ENCODE measurements at regions not wholly inside any gene's neighbourhood (a gene's known extent, or its start where the extent isn't known, plus 50 kb on each side); places are given as distances from the start of the nearest gene placed in this dataset.

DNA sequence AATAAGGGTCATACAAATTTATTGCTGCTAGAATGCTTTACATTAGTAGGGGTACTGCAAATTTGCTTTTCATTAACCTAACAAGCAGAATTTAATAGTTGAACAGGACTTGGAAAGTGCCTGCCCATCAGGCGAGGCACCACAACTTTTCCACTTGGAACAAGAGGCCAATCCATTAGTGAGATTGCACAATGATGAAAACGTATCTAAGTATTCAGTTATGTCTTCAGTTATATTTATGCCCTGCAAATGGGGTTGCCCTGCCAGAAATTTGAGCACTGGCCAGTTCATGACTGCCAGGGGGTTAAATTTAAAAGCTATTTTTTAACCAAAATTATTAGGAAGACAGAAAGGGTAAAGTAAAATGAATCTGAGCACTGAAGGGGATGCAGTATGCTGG, 111.1 kb upstream of the PALS2 start:
- no peak for TF ChIP-seq ZNF274 (IDR thresholded peaks at IDR 0.05; ENCODE audit: low read depth, low read length)

DNA sequence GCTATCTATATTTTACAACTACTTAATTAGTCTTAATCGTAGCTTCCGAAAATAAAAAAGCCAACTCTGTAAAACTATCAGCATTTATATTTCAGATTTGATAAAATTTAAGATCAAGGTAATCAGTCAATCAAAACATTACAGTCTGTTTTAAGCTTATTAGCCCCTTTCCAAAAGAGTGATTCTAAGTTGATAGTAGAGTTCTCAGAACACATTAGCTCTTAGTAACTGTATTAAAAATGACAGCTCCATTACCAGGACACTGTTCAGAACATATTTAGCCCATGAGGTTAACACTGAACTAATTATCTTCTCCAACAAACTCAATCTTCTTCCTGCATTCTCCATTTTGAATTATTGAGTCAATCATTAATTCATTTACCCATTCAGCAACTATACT, 110.3 kb upstream of the PALS2 start:
- TF ChIP-seq ZNF274 (IDR thresholded peaks at IDR 0.05; ENCODE audit: low read depth, low read length) = no peak
- H3K4me3 ChIP-seq (ENCODE audit: low read length) = no peak overlapping the region

More for the DNA sequence above, 111.1 kb upstream of the PALS2 start:
- H3K4me3 ChIP-seq (ENCODE audit: low read length) = no peak overlapping the region

DNA sequence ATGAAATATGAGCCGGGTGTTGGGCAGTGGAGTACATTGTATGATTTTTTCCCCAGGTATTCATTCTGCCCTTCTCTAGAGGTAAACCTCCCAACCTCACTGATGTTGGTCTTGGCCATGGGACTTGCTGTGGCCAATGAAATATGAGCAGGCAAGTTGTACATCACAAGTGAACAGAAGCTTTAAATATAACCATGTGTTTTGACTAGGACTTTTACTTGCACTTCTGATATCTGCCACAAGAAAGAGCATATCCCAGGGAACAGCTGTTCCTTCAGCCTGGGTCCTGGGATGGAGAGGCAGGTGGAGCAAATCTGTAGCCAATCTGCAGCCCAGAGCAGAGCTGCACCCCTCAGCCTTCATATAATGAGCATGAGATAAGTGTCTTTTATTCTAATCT, 109.8 kb upstream of the PALS2 start:
- TF ChIP-seq ZNF274 (IDR thresholded peaks at IDR 0.05; ENCODE audit: low read depth, low read length) = no peak

DNA sequence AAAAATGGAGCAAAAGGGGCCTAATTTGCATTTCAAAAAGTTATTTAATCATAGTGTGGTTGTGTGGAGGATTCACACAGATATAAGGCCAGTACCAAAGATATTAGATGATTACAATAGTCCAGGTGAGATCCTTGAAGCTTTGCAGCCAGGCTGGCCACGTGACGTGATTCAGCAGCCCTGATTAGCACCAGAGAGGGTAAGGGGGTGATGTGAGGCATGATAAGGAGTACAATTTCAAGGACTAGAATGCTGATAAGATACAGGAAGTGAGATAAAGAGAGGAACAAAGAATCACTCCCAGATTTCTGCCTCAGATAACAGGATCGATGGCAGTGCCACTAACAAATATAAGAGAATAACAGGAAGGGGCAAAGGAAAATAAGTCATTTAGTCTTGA, 108.4 kb upstream of the PALS2 start:
- no peak overlapping the region for H3K4me3 ChIP-seq (ENCODE audit: low read length)
- TF ChIP-seq ZNF274 (IDR thresholded peaks at IDR 0.05; ENCODE audit: low read depth, low read length) = no peak

More for the DNA sequence above, 109.8 kb upstream of the PALS2 start:
- H3K4me3 ChIP-seq (ENCODE audit: low read length) = no peak overlapping the region

DNA sequence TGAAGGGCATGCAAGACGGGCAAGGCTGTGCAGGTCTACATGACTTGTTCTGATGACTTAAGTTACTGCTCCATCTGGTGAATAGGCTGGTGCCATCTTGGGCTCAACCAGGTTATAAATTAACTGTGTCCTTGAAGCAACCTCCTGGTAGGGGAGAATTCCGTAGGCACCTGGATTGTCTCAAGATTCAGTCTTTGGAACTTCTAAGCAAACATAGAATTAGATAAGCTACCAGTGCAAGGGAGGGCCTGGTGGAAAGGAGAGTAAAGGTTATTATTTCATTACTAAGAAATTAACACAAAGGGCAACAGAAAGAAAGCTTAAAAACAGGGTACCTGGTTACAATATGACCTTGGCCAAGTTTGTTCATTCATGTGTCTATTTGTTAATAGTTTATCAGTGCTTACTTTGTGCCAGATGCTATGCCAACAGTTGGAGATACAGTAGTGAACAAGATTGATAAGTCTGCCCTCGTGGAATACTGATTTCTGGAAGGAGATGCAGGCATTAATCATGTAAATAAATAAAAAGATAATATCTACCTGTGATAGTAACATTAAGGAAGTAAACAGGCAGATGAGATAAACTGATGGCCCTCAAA, 107.0 kb upstream of the PALS2 start:
- no peak overlapping the region for H3K4me3 ChIP-seq (ENCODE audit: low read length)
- TF ChIP-seq ZNF274 (IDR thresholded peaks at IDR 0.05; ENCODE audit: low read depth, low read length) = no peak

DNA sequence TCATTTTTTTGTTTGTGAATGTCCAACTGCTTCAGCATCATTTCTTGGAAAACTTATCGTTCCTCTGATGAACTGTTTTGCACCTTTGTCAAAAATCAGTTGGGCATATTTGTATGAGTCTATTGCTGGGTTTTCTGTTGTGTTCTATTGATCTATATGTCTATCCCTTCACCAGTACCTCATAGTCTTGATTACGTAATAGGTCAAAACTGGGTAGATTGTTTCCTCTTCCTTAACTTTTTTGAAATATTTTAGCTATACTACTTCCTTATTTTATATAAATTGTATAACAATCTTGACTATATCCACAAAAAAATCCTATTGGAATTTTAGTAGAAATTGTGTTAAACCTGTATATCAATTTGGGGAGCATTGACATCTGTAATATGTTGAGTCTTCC, 104.1 kb upstream of the PALS2 start:
- no peak overlapping the region for H3K4me3 ChIP-seq (ENCODE audit: low read length)
- TF ChIP-seq ZNF274 (IDR thresholded peaks at IDR 0.05; ENCODE audit: low read depth, low read length) = no peak

DNA sequence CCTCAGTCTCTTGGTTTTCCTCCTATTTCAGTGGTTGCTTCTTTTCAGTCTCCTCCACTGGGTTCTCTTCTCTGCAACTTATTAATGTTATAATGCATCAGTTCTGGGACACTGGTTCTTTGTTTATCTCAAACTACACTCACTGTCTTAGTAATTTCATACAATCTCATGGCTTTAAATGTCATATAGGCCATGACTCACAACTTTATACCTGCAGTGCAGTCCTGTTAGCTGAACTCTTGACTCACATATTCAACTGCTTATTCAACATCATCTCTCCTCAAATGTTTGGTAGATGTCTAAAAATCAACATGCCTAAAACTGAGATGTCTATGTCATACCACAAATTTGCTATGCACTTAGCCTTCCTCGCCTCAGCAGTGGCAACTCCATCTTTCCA, 101.2 kb upstream of the PALS2 start:
- H3K4me3 ChIP-seq (ENCODE audit: low read length) = no peak overlapping the region
- no peak for TF ChIP-seq ZNF274 (IDR thresholded peaks at IDR 0.05; ENCODE audit: low read depth, low read length)

DNA sequence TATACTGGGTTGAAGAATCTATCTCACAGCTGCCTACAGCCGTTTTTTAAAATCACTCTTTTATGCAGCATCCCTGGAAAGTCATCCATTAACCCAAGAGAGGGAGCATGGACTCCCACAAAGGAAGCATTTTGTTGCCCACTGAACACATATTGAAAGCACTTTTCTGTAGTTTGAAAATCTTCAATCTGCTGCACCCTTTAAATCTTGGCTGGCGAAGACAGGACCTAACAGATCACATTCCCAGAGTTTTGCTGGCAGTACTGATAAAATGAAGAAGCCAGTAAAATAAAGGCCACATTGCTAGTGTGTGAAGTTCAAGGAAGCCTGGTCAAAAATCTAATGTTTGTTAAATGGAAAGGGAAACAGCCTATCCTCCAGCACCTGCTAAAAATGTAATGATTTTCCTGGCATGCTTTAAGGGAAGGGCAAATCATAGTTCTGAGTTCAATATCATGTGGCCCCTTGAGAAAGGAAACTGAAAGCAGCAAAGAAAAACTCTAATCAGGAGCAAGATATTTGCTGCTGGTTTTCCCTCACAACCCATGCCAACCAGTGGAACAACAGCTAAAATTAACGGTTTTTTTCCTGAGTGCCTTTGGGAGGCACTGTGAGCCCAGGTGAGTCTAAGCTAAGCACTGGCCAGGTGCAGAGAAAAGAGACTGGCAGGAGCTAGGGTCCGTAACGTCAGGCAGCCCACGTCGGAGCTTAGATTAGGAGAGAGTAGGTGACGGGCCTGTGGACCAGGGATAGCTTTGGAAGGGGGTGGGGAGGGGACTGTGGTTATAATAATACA, 97.9 kb upstream of the PALS2 start:
- no peak overlapping the region for H3K4me3 ChIP-seq (ENCODE audit: low read length)
- TF ChIP-seq ZNF274 (IDR thresholded peaks at IDR 0.05; ENCODE audit: low read depth, low read length) = no peak

DNA sequence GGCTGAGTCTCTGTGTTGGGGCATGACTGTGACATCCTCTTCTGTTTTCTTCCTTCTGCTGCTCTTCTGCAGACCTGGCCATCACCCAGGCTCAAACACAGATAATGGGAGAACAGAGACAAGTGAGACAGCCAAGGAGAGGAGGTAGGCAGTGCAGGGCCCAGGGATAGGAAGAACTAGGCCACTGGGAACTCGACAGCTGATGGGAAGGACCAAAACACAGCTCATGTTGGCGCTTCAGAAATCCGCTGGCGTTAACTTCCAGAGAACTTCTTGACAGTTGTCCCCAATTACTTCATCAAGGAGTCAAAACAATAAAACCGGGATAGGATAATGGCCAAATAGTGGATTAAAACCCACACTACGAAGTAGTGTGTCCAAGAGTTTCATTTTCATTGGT, 97.0 kb upstream of the PALS2 start:
- no peak for TF ChIP-seq ZNF274 (IDR thresholded peaks at IDR 0.05; ENCODE audit: low read depth, low read length)
- H3K4me3 ChIP-seq (ENCODE audit: low read length) = no peak overlapping the region

DNA sequence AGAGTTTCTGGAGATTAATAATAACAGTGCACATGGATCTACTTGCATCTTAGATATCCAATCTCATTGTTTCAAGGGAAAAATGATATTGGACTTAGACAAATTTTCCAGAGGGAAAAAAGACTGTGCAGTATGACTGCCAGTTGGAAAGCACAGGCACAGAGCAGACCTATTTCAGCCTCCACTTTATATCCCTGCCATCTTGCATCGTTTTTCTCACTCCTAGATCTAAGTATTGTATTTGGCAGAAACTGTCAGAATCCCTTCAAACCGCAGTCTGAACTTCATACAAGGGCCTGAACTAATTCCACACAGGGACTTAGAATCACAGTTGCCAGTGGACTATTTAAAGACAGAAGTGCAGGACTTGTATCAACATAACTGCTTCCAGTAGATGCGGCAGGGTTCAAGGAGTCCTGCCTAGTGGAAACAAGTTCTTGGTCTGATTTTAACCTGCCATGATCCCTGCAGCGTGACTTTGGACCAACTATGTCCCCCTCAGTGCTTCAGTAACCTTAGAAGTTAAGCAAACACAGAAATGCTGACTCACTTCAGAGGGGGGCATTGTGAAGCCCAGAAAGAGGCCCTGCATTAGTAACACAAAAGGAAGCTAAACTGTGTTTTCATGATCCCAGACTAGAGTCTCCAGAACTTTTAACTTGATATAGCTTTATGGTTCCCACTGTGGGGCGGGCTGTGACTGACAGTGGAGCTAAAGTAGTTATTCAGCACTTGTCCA, 95.7 kb upstream of the PALS2 start:
- no peak overlapping the region for H3K4me3 ChIP-seq (ENCODE audit: low read length)
- TF ChIP-seq ZNF274 (IDR thresholded peaks at IDR 0.05; ENCODE audit: low read depth, low read length) = no peak

DNA sequence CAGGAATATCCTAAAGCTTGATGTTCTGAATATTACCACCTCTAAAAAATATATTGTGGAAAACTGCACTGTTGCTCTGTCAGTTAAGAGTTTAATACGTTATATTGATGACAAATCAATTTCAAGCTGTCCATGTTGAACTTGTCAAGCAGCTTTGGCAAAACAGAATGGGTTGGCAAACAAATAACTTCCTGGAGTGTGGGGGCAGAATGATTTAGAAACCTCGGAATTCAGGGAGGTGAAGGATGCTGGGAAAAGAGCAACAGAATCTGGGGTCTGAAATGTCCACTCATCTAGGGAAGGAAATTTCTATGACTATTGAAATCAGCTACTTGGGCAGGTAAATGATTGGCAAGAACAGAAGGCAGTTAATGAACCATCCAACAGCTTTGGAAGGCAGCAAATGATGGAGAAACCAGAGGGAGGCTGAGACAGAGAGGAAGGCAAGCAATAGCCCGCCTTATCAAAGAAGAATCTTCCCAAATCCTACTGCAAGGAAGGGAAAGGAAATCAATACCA, 95.1 kb upstream of the PALS2 start:
- no peak for TF ChIP-seq ZNF274 (IDR thresholded peaks at IDR 0.05; ENCODE audit: low read depth, low read length)
- no peak overlapping the region for H3K4me3 ChIP-seq (ENCODE audit: low read length)

DNA sequence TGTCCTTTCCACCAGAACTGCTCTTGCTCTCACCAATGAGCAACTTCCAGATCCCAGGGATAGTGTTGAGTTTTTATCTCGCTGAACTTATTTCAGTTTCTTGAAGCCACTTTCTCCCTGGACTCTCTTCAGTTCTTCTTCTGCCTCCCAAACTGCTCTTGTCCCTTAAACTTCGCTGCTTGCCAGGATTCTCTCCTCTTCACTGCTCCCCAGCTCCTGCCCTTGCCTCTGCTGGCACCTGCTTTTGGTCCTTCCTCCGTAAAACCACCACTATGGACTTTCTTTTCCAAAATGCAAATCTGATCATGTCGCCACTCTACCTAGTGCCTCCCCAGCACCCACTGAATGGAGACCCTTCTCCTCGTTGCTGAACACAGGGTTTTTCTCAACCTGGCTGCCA, 92.8 kb upstream of the PALS2 start:
- H3K4me3 ChIP-seq (ENCODE audit: low read length) = no peak overlapping the region
- no peak for TF ChIP-seq ZNF274 (IDR thresholded peaks at IDR 0.05; ENCODE audit: low read depth, low read length)

DNA sequence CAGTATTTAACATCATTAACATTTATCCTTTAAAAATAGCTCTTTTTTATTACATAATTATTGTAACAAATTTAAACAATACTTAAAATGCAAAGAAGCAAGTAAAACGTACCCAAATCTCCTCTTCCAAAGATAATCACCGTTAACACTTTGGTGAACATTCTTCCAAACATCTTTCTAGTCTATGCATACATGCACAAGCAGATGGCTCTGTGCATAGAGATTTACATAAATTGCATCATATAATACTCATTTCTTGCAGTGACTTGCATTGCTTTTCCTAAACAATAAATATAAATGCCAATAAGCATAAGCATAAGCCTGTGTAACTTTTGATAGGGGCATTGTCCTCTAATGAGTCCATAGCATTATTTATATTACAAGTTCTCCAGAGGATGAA, 89.4 kb upstream of the PALS2 start:
- no peak for TF ChIP-seq ZNF274 (IDR thresholded peaks at IDR 0.05; ENCODE audit: low read depth, low read length)
- no peak overlapping the region for H3K4me3 ChIP-seq (ENCODE audit: low read length)

DNA sequence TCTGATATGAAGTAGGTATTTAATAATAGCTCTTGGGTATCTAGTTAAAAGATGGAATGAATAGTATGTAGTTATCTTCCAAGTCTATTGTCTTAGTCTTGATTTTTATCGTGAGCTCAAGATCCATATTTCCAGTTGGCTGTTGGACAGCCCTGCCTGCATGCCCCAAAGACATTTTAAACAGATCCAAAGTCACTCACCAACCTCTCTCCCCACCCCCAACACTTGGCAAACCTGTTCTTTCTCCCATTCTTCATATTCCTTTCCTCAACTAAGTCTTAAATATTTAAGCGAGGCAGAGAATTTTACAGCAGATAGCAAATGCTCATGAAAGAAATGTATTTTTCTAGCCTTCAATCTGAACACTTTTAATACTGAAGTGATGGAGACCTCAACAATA, 80.7 kb upstream of the PALS2 start:
- TF ChIP-seq ZNF274 (IDR thresholded peaks at IDR 0.05; ENCODE audit: low read depth, low read length) = no peak
- no peak overlapping the region for H3K4me3 ChIP-seq (ENCODE audit: low read length)

DNA sequence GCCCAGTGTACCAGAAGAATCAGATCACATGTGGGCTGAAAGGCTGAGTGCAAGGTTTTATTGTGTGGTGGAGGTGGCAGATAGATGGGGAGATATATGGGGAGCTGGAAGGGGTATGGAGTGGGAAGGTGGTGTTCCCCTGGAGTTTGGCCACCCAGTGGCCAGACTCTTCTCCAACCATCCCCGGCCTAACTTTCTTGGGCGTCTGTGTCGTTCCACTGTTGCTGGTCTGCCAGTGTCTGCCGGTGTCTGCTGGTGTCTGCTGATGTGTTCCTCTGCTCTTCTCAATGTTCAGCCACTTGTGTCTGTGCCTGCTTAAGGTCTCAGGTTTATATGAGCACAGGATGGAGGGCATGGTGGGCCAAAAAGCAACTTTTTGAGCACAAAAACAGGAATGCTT, 78.4 kb upstream of the PALS2 start:
- H3K4me3 ChIP-seq (ENCODE audit: low read length) = no peak overlapping the region
- no peak for TF ChIP-seq ZNF274 (IDR thresholded peaks at IDR 0.05; ENCODE audit: low read depth, low read length)

Data from GM08714 (cell line).